ENCODE measurements at regions not wholly inside any gene's neighbourhood (a gene's known extent, or its start where the extent isn't known, plus 50 kb on each side); places are given as distances from the start of the nearest gene placed in this dataset.

GRCh38 chr16:50964491-50964890, 186.6 kb downstream of the SALL1 start:
- no peaks in the 10 kb centered on the region for H3K36me3 ChIP-seq
- no peak overlapping the region for H3K4me3 ChIP-seq (ENCODE audit: low read depth in 1 of 2, low read length in 1 of 2)
- H3K9me3 ChIP-seq = no peaks in the 10 kb centered on the region
- H3K4me1 ChIP-seq (ENCODE audit: control insufficient read depth in 1 of 2, insufficient read depth in 1 of 2, low read depth in 1 of 2, low read length in 1 of 2) = no peaks in the 10 kb centered on the region
- no peak for TF ChIP-seq CTCF (IDR thresholded peaks at IDR 0.05)
- H3K27me3 ChIP-seq = peaks cover 25% of the 10 kb centered on the region
- H3K27ac ChIP-seq = no peak overlapping the region

GRCh38 chr16:50961952-50962351, 189.1 kb downstream of the SALL1 start:
- H3K4me1 ChIP-seq (ENCODE audit: control insufficient read depth in 1 of 2, insufficient read depth in 1 of 2, low read depth in 1 of 2, low read length in 1 of 2) = no peaks in the 10 kb centered on the region
- no peaks in the 10 kb centered on the region for H3K36me3 ChIP-seq
- H3K27me3 ChIP-seq = peaks cover 25% of the 10 kb centered on the region
- no peak for TF ChIP-seq CTCF (IDR thresholded peaks at IDR 0.05)
- H3K9me3 ChIP-seq = no peaks in the 10 kb centered on the region
- no peak overlapping the region for H3K4me3 ChIP-seq (ENCODE audit: low read depth in 1 of 2, low read length in 1 of 2)
- H3K27ac ChIP-seq = no peak overlapping the region

GRCh38 chr16:50960517-50961202, 190.4 kb downstream of the SALL1 start:
- Histone ChIP-seq H3K4me1 (ENCODE audit: control insufficient read depth in 1 of 2, insufficient read depth in 1 of 2, low read depth in 1 of 2, low read length in 1 of 2) (no peaks in the 10 kb centered on the region), H3K27ac (no peak overlapping the region), H3K9me3 (no peaks in the 10 kb centered on the region), H3K27me3 (peaks cover 25% of the 10 kb centered on the region), H3K4me3 (ENCODE audit: low read depth in 1 of 2, low read length in 1 of 2) (no peak overlapping the region), H3K36me3 (no peaks in the 10 kb centered on the region)
- no peak for TF ChIP-seq CTCF (IDR thresholded peaks at IDR 0.05)

- H3K4me1 ChIP-seq (ENCODE audit: control insufficient read depth in 1 of 2, insufficient read depth in 1 of 2, low read depth in 1 of 2, low read length in 1 of 2) = no peaks in the 10 kb centered on the region
- H3K9me3 ChIP-seq = no peaks in the 10 kb centered on the region
- no peak for TF ChIP-seq CTCF (IDR thresholded peaks at IDR 0.05)
- peaks cover 16% of the 10 kb centered on the region for H3K27me3 ChIP-seq
- H3K36me3 ChIP-seq = no peaks in the 10 kb centered on the region
- H3K27ac ChIP-seq = no peak overlapping the region
- H3K4me3 ChIP-seq (ENCODE audit: low read depth in 1 of 2, low read length in 1 of 2) = no peak overlapping the region
These were observed 194.0 kb downstream of the SALL1 start for GRCh38 chr16:50957056-50957455.

GRCh38 chr16:50956637-50957036, 194.4 kb downstream of the SALL1 start:
- Histone ChIP-seq H3K4me3 (ENCODE audit: low read depth in 1 of 2, low read length in 1 of 2) (no peak overlapping the region), H3K36me3 (no peaks in the 10 kb centered on the region), H3K4me1 (ENCODE audit: control insufficient read depth in 1 of 2, insufficient read depth in 1 of 2, low read depth in 1 of 2, low read length in 1 of 2) (no peaks in the 10 kb centered on the region), H3K27me3 (peaks cover 11% of the 10 kb centered on the region), H3K27ac (no peak overlapping the region), H3K9me3 (no peaks in the 10 kb centered on the region)
- TF ChIP-seq CTCF (IDR thresholded peaks at IDR 0.05) = no peak

Measured in neutrophil (primary cell).